ENCODE measurements at regions not wholly inside any gene's neighbourhood (a gene's known extent, or its start where the extent isn't known, plus 50 kb on each side); places are given as distances from the start of the nearest gene placed in this dataset.

DNA sequence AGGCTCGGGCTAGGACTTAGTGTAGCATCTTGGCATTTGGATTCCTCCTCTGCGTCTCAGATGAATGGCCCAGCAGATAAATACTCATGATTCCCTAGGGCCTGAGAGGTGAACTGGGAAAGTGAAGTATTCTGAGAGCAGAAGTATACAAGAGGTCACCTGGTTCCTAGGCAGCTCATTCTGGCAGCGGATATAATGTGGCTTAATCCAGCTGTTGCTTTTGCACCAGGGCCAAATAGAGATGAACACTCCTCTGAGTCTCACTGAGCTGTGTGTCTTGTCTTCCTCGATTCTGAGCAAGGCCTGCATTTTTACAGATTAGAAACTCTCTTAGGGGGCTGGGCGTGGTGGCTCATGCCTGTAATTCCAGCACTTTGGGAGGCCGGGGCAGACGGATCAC lies 196.1 kb downstream of the SLC4A3 start:
- H3K36me3 ChIP-seq (ENCODE audit: control insufficient read depth in 2 of 2, insufficient read depth in 1 of 2, low read length in 2 of 2) = no peaks in the 10 kb centered on the region
- no peak overlapping the region for H3K27ac ChIP-seq (ENCODE audit: extremely low read depth, low read depth, low read length)
- no peak overlapping the region for H3K4me3 ChIP-seq (ENCODE audit: low read depth, low read length)
- ChIA-PET CTCF (no interaction called here), POLR2A (no interaction called here)
- TF ChIP-seq, protein P1, sequence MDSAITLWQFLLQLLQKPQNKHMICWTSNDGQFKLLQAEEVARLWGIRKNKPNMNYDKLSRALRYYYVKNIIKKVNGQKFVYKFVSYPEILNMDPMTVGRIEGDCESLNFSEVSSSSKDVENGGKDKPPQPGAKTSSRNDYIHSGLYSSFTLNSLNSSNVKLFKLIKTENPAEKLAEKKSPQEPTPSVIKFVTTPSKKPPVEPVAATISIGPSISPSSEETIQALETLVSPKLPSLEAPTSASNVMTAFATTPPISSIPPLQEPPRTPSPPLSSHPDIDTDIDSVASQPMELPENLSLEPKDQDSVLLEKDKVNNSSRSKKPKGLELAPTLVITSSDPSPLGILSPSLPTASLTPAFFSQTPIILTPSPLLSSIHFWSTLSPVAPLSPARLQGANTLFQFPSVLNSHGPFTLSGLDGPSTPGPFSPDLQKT (IDR thresholded peaks at IDR 0.05; ENCODE audit: borderline replicate concordance, low read depth, low read length) = no peak
- no peak for TF ChIP-seq ZNF610 (tag by site-specific recombination; IDR thresholded peaks at IDR 0.05; ENCODE audit: borderline replicate concordance)
- TF ChIP-seq, protein P2, sequence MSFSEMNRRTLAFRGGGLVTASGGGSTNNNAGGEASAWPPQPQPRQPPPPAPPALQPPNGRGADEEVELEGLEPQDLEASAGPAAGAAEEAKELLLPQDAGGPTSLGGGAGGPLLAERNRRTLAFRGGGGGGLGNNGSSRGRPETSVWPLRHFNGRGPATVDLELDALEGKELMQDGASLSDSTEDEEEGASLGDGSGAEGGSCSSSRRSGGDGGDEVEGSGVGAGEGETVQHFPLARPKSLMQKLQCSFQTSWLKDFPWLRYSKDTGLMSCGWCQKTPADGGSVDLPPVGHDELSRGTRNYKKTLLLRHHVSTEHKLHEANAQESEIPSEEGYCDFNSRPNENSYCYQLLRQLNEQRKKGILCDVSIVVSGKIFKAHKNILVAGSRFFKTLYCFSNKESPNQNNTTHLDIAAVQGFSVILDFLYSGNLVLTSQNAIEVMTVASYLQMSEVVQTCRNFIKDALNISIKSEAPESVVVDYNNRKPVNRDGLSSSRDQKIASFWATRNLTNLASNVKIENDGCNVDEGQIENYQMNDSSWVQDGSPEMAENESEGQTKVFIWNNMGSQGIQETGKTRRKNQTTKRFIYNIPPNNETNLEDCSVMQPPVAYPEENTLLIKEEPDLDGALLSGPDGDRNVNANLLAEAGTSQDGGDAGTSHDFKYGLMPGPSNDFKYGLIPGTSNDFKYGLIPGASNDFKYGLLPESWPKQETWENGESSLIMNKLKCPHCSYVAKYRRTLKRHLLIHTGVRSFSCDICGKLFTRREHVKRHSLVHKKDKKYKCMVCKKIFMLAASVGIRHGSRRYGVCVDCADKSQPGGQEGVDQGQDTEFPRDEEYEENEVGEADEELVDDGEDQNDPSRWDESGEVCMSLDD (tag by site-specific recombination; IDR thresholded peaks at IDR 0.05) = no peak
- no peaks in the 10 kb centered on the region for H3K9me3 ChIP-seq (ENCODE audit: control insufficient read depth, insufficient read depth, low read depth, low read length)
- H3K4me1 ChIP-seq (ENCODE audit: control insufficient read depth, insufficient read depth, low read length) = no peaks in the 10 kb centered on the region

DNA sequence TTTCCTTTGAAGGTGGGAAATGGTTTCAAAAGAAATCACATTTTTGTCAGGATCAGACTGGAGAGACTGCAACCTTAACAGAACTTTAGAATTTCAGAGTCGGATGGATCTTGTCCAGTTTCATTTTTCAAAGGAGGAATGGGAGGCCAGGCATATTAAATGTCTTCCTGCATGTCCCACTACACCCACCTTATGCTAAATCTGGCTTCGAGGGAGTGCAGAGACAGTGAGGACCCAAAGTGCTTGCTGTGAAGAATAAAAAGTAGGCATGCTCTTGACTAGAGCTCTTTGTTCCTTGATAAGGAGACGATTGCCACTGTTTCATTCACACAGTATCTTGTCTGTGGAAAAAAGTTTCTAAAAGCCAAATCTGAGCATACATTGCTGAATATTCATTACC lies 197.6 kb downstream of the SLC4A3 start:
- ChIA-PET CTCF (no interaction called here), POLR2A (no interaction called here)
- Histone ChIP-seq H3K4me1 (ENCODE audit: control insufficient read depth, insufficient read depth, low read length) (no peaks in the 10 kb centered on the region), H3K4me3 (ENCODE audit: low read depth, low read length) (no peak overlapping the region), H3K9me3 (ENCODE audit: control insufficient read depth, insufficient read depth, low read depth, low read length) (no peaks in the 10 kb centered on the region), H3K27ac (ENCODE audit: extremely low read depth, low read depth, low read length) (no peak overlapping the region), H3K36me3 (ENCODE audit: control insufficient read depth in 2 of 2, insufficient read depth in 1 of 2, low read length in 2 of 2) (no peaks in the 10 kb centered on the region)
- no peak for TF ChIP-seq YY1 (tag by site-specific recombination; IDR thresholded peaks at IDR 0.05)

DNA sequence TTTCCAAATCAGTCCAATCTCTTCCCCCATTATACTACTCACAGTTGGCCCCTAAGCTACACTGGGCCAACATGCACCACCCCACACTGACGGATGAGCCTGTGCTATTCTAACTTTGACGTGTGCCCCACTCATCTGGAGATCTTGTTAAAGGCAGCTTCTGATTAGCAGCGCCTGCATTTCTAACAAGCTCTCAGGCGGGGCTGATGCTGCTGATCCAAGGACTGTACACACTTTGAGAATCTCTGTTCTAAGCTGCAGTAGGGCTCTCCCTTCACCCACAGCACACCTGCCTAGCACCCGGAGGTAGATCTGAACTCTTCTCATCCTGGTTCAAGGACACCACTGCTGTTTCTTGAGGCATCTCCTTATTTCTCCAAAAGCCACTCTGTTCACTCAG lies 200.7 kb downstream of the SLC4A3 start:
- H3K4me3 ChIP-seq (ENCODE audit: low read depth, low read length) = no peak overlapping the region
- ChIA-PET POLR2A (interaction anchor here (0.6 kb wide), 1 partner anchor 391 kb away, joined by 5 read pairs; no protein-coding TSS in a partner anchor), CTCF (interaction anchor here (2.1 kb wide), 1 partner anchor 8 kb away, joined by 13 read pairs; no protein-coding TSS in a partner anchor)
- H3K36me3 ChIP-seq (ENCODE audit: control insufficient read depth in 2 of 2, insufficient read depth in 1 of 2, low read length in 2 of 2) = no peaks in the 10 kb centered on the region
- H3K27ac ChIP-seq (ENCODE audit: extremely low read depth, low read depth, low read length) = no peak overlapping the region
- H3K9me3 ChIP-seq (ENCODE audit: control insufficient read depth, insufficient read depth, low read depth, low read length) = no peaks in the 10 kb centered on the region
- no peaks in the 10 kb centered on the region for H3K4me1 ChIP-seq (ENCODE audit: control insufficient read depth, insufficient read depth, low read length)
- TF ChIP-seq ZNF211 (tag by site-specific recombination; IDR thresholded peaks at IDR 0.05; ENCODE audit: low read depth) = no peak
- TF ChIP-seq, protein P3, sequence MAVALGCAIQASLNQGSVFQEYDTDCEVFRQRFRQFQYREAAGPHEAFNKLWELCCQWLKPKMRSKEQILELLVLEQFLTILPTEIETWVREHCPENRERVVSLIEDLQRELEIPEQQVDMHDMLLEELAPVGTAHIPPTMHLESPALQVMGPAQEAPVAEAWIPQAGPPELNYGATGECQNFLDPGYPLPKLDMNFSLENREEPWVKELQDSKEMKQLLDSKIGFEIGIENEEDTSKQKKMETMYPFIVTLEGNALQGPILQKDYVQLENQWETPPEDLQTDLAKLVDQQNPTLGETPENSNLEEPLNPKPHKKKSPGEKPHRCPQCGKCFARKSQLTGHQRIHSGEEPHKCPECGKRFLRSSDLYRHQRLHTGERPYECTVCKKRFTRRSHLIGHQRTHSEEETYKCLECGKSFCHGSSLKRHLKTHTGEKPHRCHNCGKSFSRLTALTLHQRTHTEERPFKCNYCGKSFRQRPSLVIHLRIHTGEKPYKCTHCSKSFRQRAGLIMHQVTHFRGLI (tag by site-specific recombination; IDR thresholded peaks at IDR 0.05) = peak; percentile 49

DNA sequence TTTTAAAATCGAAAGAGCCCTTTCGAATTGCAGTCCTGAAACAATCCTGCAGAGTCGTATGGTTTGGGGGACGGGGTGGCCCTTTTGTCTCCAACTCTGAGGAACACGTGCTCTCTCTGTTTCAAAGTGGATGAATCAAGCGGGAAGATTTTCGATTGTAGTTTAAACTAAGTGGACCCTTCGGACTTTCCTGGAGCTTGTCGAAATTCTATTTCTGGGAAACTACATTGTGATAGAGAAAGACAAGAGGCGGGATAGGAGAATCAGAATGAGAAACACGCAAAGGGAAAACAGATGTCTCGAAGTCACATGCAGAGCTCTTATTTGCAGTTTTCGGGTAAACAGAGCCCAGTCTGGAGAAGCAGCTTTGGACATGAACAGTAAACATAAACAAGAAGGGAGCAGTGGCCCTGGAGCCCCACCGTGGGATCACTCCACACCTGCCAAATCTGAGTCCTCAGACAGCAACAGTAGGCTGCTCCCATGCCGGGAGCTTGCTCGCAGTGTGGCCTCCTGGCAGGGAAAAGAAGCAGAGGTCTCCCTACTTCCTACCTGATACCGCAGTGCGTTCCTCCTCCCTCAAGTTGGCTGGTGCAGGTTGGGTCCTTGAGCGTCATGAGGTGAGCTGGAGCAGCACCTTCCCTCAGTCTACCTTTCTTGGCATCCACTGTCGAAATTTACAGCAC lies 202.4 kb downstream of the SLC4A3 start:
- Histone ChIP-seq H3K4me3 (ENCODE audit: low read depth, low read length) (no peak overlapping the region), H3K27ac (ENCODE audit: extremely low read depth, low read depth, low read length) (no peak overlapping the region), H3K4me1 (ENCODE audit: control insufficient read depth, insufficient read depth, low read length) (no peaks in the 10 kb centered on the region), H3K36me3 (ENCODE audit: control insufficient read depth in 2 of 2, insufficient read depth in 1 of 2, low read length in 2 of 2) (no peaks in the 10 kb centered on the region), H3K9me3 (ENCODE audit: control insufficient read depth, insufficient read depth, low read depth, low read length) (no peaks in the 10 kb centered on the region)
- CTCF ChIA-PET = interaction anchor here (0.6 kb wide), 1 partner anchor 246 kb away, joined by 4 read pairs; no protein-coding TSS in a partner anchor
- POLR2A ChIA-PET = interaction anchor here (1.3 kb wide), 1 partner anchor 8 kb away, joined by 3 read pairs; no protein-coding TSS in a partner anchor
- TF ChIP-seq, protein P4, sequence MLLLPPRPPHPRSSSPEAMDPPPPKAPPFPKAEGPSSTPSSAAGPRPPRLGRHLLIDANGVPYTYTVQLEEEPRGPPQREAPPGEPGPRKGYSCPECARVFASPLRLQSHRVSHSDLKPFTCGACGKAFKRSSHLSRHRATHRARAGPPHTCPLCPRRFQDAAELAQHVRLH (tag by site-specific recombination; IDR thresholded peaks at IDR 0.05) = no peak
- no peak for TF ChIP-seq ZNF544 (tag by site-specific recombination; IDR thresholded peaks at IDR 0.05)
- TF ChIP-seq GLI2 (tag by site-specific recombination; IDR thresholded peaks at IDR 0.05; ENCODE audit: borderline replicate concordance, low read depth) = no peak
- TF ChIP-seq ZNF248 (tag by site-specific recombination; IDR thresholded peaks at IDR 0.05) = no peak
- TF ChIP-seq, protein P5, sequence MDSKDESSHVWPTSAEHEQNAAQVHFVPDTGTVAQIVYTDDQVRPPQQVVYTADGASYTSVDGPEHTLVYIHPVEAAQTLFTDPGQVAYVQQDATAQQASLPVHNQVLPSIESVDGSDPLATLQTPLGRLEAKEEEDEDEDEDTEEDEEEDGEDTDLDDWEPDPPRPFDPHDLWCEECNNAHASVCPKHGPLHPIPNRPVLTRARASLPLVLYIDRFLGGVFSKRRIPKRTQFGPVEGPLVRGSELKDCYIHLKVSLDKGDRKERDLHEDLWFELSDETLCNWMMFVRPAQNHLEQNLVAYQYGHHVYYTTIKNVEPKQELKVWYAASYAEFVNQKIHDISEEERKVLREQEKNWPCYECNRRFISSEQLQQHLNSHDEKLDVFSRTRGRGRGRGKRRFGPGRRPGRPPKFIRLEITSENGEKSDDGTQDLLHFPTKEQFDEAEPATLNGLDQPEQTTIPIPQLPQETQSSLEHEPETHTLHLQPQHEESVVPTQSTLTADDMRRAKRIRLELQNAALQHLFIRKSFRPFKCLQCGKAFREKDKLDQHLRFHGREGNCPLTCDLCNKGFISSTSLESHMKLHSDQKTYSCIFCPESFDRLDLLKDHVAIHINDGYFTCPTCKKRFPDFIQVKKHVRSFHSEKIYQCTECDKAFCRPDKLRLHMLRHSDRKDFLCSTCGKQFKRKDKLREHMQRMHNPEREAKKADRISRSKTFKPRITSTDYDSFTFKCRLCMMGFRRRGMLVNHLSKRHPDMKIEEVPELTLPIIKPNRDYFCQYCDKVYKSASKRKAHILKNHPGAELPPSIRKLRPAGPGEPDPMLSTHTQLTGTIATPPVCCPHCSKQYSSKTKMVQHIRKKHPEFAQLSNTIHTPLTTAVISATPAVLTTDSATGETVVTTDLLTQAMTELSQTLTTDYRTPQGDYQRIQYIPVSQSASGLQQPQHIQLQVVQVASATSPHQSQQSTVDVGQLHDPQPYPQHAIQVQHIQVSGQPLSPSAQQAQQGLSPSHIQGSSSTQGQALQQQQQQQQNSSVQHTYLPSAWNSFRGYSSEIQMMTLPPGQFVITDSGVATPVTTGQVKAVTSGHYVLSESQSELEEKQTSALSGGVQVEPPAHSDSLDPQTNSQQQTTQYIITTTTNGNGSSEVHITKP (tag by site-specific recombination; IDR thresholded peaks at IDR 0.05) = no peak
- TF ChIP-seq ZNF354C (tag by site-specific recombination; IDR thresholded peaks at IDR 0.05; ENCODE audit: borderline replicate concordance, low read depth) = no peak
- TF ChIP-seq ZNF571 (tag by site-specific recombination; IDR thresholded peaks at IDR 0.05) = no peak
- TF ChIP-seq, protein P6, sequence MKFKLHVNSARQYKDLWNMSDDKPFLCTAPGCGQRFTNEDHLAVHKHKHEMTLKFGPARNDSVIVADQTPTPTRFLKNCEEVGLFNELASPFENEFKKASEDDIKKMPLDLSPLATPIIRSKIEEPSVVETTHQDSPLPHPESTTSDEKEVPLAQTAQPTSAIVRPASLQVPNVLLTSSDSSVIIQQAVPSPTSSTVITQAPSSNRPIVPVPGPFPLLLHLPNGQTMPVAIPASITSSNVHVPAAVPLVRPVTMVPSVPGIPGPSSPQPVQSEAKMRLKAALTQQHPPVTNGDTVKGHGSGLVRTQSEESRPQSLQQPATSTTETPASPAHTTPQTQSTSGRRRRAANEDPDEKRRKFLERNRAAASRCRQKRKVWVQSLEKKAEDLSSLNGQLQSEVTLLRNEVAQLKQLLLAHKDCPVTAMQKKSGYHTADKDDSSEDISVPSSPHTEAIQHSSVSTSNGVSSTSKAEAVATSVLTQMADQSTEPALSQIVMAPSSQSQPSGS (tag by site-specific recombination; IDR thresholded peaks at IDR 0.05; ENCODE audit: low read depth) = no peak
- TF ChIP-seq ZNF138 (tag by site-specific recombination; IDR thresholded peaks at IDR 0.05; ENCODE audit: borderline replicate concordance) = no peak
